HG03469 (cell line): ENCODE measurements at regions not wholly inside any gene's neighbourhood (a gene's known extent, or its start where the extent isn't known, plus 50 kb on each side); places are given as distances from the start of the nearest gene placed in this dataset.

ENCODE experiments used
- ATAC-seq: cut with Tn5 transposase; IDR thresholded peaks from one replicate; pipeline ENCODE4 v1.9.1; 2021; ENCODE audit warnings: mild to moderate bottlenecking, moderate library complexity, moderate number of reproducible peaks; ENCODE audit not compliant: unreplicated experiment

GRCh38 chr11:95337175-95337957 lies 106.4 kb upstream of the SESN3 start:
- peak; percentile 70 for ATAC-seq

GRCh38 chr11:95335989-95336388 lies 105.0 kb upstream of the SESN3 start:
- no peak for ATAC-seq

- ATAC-seq = no peak
These were observed 100.2 kb upstream of the SESN3 start for GRCh38 chr11:95331161-95331560.

- ATAC-seq = no peak
These were observed 99.3 kb upstream of the SESN3 start for GRCh38 chr11:95330302-95330701.

- ATAC-seq = no peak
These were observed 96.4 kb upstream of the SESN3 start for GRCh38 chr11:95327273-95327948.

GRCh38 chr11:95325777-95326258 lies 94.8 kb upstream of the SESN3 start:
- no peak for ATAC-seq

- no peak for ATAC-seq
These were observed 93.8 kb upstream of the SESN3 start for GRCh38 chr11:95324826-95325225.

- ATAC-seq = no peak
These were observed 91.5 kb upstream of the SESN3 start for GRCh38 chr11:95322539-95322938.

GRCh38 chr11:95318498-95318897 lies 87.5 kb upstream of the SESN3 start:
- ATAC-seq = no peak

GRCh38 chr11:95308512-95309035 lies 77.6 kb upstream of the SESN3 start:
- ATAC-seq = no peak

- ATAC-seq = no peak
These were observed 76.3 kb upstream of the SESN3 start for GRCh38 chr11:95307286-95307685.

- ATAC-seq = no peak
These were observed 75.8 kb upstream of the SESN3 start for GRCh38 chr11:95306801-95307200.

- no peak for ATAC-seq
These were observed 75.1 kb upstream of the SESN3 start for GRCh38 chr11:95306123-95306522.

- ATAC-seq = no peak
These were observed 74.7 kb upstream of the SESN3 start for GRCh38 chr11:95305705-95306104.

GRCh38 chr11:95304777-95305176 lies 73.8 kb upstream of the SESN3 start:
- ATAC-seq = no peak

- no peak for ATAC-seq
These were observed 71.2 kb upstream of the SESN3 start for GRCh38 chr11:95302211-95302610.

- no peak for ATAC-seq
These were observed 70.5 kb upstream of the SESN3 start for GRCh38 chr11:95301474-95301873.

- no peak for ATAC-seq
These were observed 68.2 kb upstream of the SESN3 start for GRCh38 chr11:95299078-95299679.

- no peak for ATAC-seq
These were observed 66.9 kb upstream of the SESN3 start for GRCh38 chr11:95297680-95298452.

GRCh38 chr11:95296621-95297025 lies 65.6 kb upstream of the SESN3 start:
- peak; percentile 89 for ATAC-seq

- ATAC-seq = no peak
These were observed 65.2 kb upstream of the SESN3 start for GRCh38 chr11:95296165-95296564.
